ENCODE measurements at regions not wholly inside any gene's neighbourhood (a gene's known extent, or its start where the extent isn't known, plus 50 kb on each side); places are given as distances from the start of the nearest gene placed in this dataset.

DNA sequence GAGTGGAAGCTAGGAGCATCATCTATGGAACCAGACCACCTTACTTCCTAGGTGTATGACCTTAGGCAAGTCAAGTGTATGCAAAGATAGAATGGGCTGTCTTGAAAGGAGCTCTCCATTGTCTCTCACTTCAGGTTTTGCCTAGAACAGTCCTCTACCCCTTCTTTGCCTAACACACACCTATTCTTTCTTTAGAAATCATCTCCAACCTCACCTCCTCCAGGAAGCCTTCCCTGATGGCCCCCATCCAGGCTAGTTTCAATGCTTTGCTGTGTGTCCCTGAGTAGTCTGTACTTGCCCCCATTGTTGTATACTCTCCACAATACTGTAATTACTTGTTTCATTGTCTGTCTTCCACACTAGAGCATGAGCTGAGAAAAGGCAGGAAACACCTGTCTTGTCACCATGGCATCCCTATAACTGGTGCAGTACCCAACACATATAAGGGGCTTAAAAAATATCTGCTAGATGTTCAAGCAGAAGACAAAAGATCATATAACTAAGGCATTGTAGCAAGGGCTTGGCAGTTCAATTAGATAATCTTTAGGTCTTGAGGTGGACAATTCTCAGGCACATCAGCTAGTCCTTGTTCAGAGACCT lies 83.0 kb downstream of the RRAGC start:
- no peak overlapping the region for H3K4ac ChIP-seq (ENCODE audit: low read depth, low read length)
- H3K18ac ChIP-seq (ENCODE audit: low read length), result no peak overlapping the region
- H3K27ac ChIP-seq (ENCODE audit: low read depth, low read length), result no peak overlapping the region
- no peak overlapping the region for H3K23ac ChIP-seq (ENCODE audit: low read length)
- no peaks in the 10 kb centered on the region for H3K36me3 ChIP-seq (ENCODE audit: control insufficient read depth, insufficient read depth, low read length)
- H3K79me2 ChIP-seq (ENCODE audit: control insufficient read depth, insufficient read depth, low read length), result no peaks in the 10 kb centered on the region
- H3K4me1 ChIP-seq (ENCODE audit: control insufficient read depth, low read depth, low read length), result no peaks in the 10 kb centered on the region
- no peak overlapping the region for H2BK5ac ChIP-seq (ENCODE audit: low read length)
- H3K4me2 ChIP-seq (ENCODE audit: low read length), result no peak overlapping the region
- no peak overlapping the region for H4K8ac ChIP-seq (ENCODE audit: low read depth, low read length)
- DNase-seq, result no peak
- H3K27me3 ChIP-seq (ENCODE audit: insufficient read depth, low read length, poor library complexity), result no peaks in the 10 kb centered on the region
- H2BK120ac ChIP-seq (ENCODE audit: low read depth, low read length), result no peak overlapping the region
- no peak overlapping the region for H3K9ac ChIP-seq (ENCODE audit: low read length)
- H3K4me3 ChIP-seq (ENCODE audit: low read length), result no peak overlapping the region
- H3K56ac ChIP-seq (ENCODE audit: low read length), result no peak overlapping the region
- no peak overlapping the region for H2BK15ac ChIP-seq (replicated peaks; ENCODE audit: low read depth)
- H2AK5ac ChIP-seq (ENCODE audit: low read length), result no peak overlapping the region
- no peaks in the 10 kb centered on the region for H3K79me1 ChIP-seq (ENCODE audit: low read length)
- H4K5ac ChIP-seq (ENCODE audit: low read length), result no peak overlapping the region

DNA sequence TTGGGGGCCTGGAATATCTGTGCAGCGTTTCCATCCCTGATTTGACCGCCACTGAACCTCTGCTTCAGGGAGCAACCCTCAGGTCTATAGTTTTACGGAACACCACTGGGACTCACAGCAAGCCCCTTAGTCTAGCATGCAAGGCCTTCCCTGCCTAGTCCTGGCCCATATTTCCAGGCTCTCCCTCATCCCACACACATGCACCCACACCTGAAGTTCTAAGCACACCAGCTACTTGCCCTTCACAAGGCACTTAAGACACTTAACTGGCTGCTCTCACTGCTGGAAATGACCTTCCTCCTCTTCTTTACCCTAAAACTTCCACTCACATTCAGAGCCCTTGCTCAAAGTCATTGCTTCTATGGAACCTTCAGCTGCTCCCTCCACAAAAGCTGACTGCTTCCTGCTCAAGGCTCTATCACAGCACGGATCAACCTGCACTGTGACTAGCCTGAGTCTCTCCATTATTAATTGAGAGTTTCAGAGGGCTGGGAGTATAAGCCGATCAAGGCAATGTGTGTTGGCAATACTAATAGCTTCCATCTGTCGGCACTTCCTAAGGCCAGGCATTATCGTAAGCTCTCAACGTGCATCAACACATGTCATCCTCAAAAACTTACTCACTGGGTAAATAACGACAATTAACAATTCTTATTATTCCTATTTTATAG lies 84.3 kb downstream of the RRAGC start:
- H3K27ac ChIP-seq (ENCODE audit: low read depth, low read length), result no peak overlapping the region
- no peak overlapping the region for H3K23ac ChIP-seq (ENCODE audit: low read length)
- no CpG with 5 or more reads among the region's 9 CpGs for WGBS (ENCODE audit: extremely low coverage, insufficient coverage, low lambda C conversion rate)
- H2BK15ac ChIP-seq (replicated peaks; ENCODE audit: low read depth), result no peak overlapping the region
- H3K4me2 ChIP-seq (ENCODE audit: low read length), result no peak overlapping the region
- no peak overlapping the region for H3K4ac ChIP-seq (ENCODE audit: low read depth, low read length)
- H3K9ac ChIP-seq (ENCODE audit: low read length), result no peak overlapping the region
- no peak for DNase-seq
- no peaks in the 10 kb centered on the region for H3K4me1 ChIP-seq (ENCODE audit: control insufficient read depth, low read depth, low read length)
- no peak overlapping the region for H3K56ac ChIP-seq (ENCODE audit: low read length)
- no peaks in the 10 kb centered on the region for H3K36me3 ChIP-seq (ENCODE audit: control insufficient read depth, insufficient read depth, low read length)
- H2BK5ac ChIP-seq (ENCODE audit: low read length), result no peak overlapping the region
- no peak overlapping the region for H3K18ac ChIP-seq (ENCODE audit: low read length)
- no peaks in the 10 kb centered on the region for H3K79me2 ChIP-seq (ENCODE audit: control insufficient read depth, insufficient read depth, low read length)
- no peaks in the 10 kb centered on the region for H3K79me1 ChIP-seq (ENCODE audit: low read length)
- no peak overlapping the region for H4K8ac ChIP-seq (ENCODE audit: low read depth, low read length)
- no peak overlapping the region for H4K5ac ChIP-seq (ENCODE audit: low read length)
- H2BK120ac ChIP-seq (ENCODE audit: low read depth, low read length), result no peak overlapping the region
- no peak overlapping the region for H3K4me3 ChIP-seq (ENCODE audit: low read length)
- no peaks in the 10 kb centered on the region for H3K27me3 ChIP-seq (ENCODE audit: insufficient read depth, low read length, poor library complexity)
- no peak overlapping the region for H2AK5ac ChIP-seq (ENCODE audit: low read length)

DNA sequence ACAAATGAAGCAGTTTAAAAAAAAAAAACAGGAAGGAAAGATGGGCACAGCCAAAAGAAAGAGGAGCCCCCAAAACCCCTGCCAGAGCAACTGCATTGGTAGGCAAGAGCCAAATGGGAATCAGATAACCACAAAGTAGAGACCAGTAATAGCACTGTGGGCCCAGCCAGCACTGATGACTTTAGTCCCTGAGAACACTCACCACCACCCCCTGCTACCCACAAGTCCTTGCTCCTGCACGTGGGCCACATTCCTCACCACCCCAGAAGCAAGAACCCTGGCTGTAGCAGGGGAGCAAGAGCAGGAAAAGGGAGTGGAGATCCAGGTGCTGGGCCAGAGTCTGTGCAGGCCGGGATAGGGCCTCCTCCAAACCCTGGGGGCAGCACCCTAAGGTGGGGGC lies 86.1 kb downstream of the RRAGC start:
- H3K56ac ChIP-seq (ENCODE audit: low read length), result no peak overlapping the region
- H4K5ac ChIP-seq (ENCODE audit: low read length), result no peak overlapping the region
- H2AK5ac ChIP-seq (ENCODE audit: low read length), result no peak overlapping the region
- H3K4ac ChIP-seq (ENCODE audit: low read depth, low read length), result no peak overlapping the region
- H3K27ac ChIP-seq (ENCODE audit: low read depth, low read length), result no peak overlapping the region
- H3K79me2 ChIP-seq (ENCODE audit: control insufficient read depth, insufficient read depth, low read length), result no peaks in the 10 kb centered on the region
- no peak overlapping the region for H2BK15ac ChIP-seq (replicated peaks; ENCODE audit: low read depth)
- H3K18ac ChIP-seq (ENCODE audit: low read length), result no peak overlapping the region
- H3K4me1 ChIP-seq (ENCODE audit: control insufficient read depth, low read depth, low read length), result no peaks in the 10 kb centered on the region
- no peak overlapping the region for H3K23ac ChIP-seq (ENCODE audit: low read length)
- no peaks in the 10 kb centered on the region for H3K27me3 ChIP-seq (ENCODE audit: insufficient read depth, low read length, poor library complexity)
- H4K8ac ChIP-seq (ENCODE audit: low read depth, low read length), result no peak overlapping the region
- no peak for DNase-seq
- no peaks in the 10 kb centered on the region for H3K79me1 ChIP-seq (ENCODE audit: low read length)
- H3K36me3 ChIP-seq (ENCODE audit: control insufficient read depth, insufficient read depth, low read length), result no peaks in the 10 kb centered on the region
- H3K9ac ChIP-seq (ENCODE audit: low read length), result no peak overlapping the region
- WGBS (ENCODE audit: extremely low coverage, insufficient coverage, low lambda C conversion rate), result no CpG with 5 or more reads among the region's 2 CpGs
- no peak overlapping the region for H3K4me2 ChIP-seq (ENCODE audit: low read length)
- no peak overlapping the region for H3K4me3 ChIP-seq (ENCODE audit: low read length)
- no peak overlapping the region for H2BK120ac ChIP-seq (ENCODE audit: low read depth, low read length)
- no peak overlapping the region for H2BK5ac ChIP-seq (ENCODE audit: low read length)

- Histone ChIP-seq H3K4me2 (ENCODE audit: low read length) (no peak overlapping the region), H2BK120ac (ENCODE audit: low read depth, low read length) (no peak overlapping the region), H3K18ac (ENCODE audit: low read length) (no peak overlapping the region), H3K4ac (ENCODE audit: low read depth, low read length) (no peak overlapping the region), H3K56ac (ENCODE audit: low read length) (no peak overlapping the region), H4K5ac (ENCODE audit: low read length) (no peak overlapping the region), H3K9ac (ENCODE audit: low read length) (no peak overlapping the region), H3K27ac (ENCODE audit: low read depth, low read length) (no peak overlapping the region), H2BK15ac (replicated peaks; ENCODE audit: low read depth) (no peak overlapping the region), H3K79me2 (ENCODE audit: control insufficient read depth, insufficient read depth, low read length) (no peaks in the 10 kb centered on the region), H2AK5ac (ENCODE audit: low read length) (no peak overlapping the region), H4K8ac (ENCODE audit: low read depth, low read length) (no peak overlapping the region), H3K79me1 (ENCODE audit: low read length) (no peaks in the 10 kb centered on the region), H3K4me3 (ENCODE audit: low read length) (no peak overlapping the region), H3K27me3 (ENCODE audit: insufficient read depth, low read length, poor library complexity) (no peaks in the 10 kb centered on the region), H3K4me1 (ENCODE audit: control insufficient read depth, low read depth, low read length) (no peaks in the 10 kb centered on the region), H3K23ac (ENCODE audit: low read length) (no peak overlapping the region), H3K36me3 (ENCODE audit: control insufficient read depth, insufficient read depth, low read length) (no peaks in the 10 kb centered on the region), H2BK5ac (ENCODE audit: low read length) (no peak overlapping the region)
- DNase-seq, result no peak
- no CpG with 5 or more reads among the region's 3 CpGs for WGBS (ENCODE audit: extremely low coverage, insufficient coverage, low lambda C conversion rate)
Observed at GRCh38 chr1:38772953-38773352, 86.6 kb downstream of the RRAGC start.

DNA sequence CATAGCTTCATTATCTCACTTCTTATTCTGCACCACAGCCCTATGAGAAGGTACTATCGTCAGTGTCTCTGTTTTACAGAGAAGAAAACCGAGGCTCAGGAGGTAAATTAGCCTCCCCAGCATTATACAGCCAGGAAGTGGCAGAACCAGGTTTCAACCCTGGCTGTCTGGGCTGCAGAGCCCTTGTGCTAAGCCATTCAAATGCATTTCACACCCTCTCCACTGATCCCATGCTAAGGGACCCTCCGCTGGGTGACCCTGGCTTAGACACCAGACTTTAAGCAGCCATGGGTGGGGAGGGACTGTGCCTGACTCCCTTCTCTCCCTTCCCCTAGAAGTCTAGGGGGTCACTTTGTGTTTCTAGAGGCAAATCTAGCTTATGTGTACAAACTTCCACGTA lies 87.5 kb downstream of the RRAGC start:
- no peak overlapping the region for H2BK5ac ChIP-seq (ENCODE audit: low read length)
- H3K9ac ChIP-seq (ENCODE audit: low read length), result no peak overlapping the region

More for the DNA sequence above, 87.5 kb downstream of the RRAGC start:
- Histone ChIP-seq H3K79me1 (ENCODE audit: low read length) (no peaks in the 10 kb centered on the region), H3K27me3 (ENCODE audit: insufficient read depth, low read length, poor library complexity) (no peaks in the 10 kb centered on the region), H3K18ac (ENCODE audit: low read length) (no peak overlapping the region), H3K23ac (ENCODE audit: low read length) (no peak overlapping the region), H3K36me3 (ENCODE audit: control insufficient read depth, insufficient read depth, low read length) (no peaks in the 10 kb centered on the region), H2BK15ac (replicated peaks; ENCODE audit: low read depth) (no peak overlapping the region), H3K4me2 (ENCODE audit: low read length) (no peak overlapping the region), H3K56ac (ENCODE audit: low read length) (no peak overlapping the region), H3K27ac (ENCODE audit: low read depth, low read length) (no peak overlapping the region), H2BK120ac (ENCODE audit: low read depth, low read length) (no peak overlapping the region), H4K8ac (ENCODE audit: low read depth, low read length) (no peak overlapping the region), H3K4me1 (ENCODE audit: control insufficient read depth, low read depth, low read length) (no peaks in the 10 kb centered on the region), H3K4me3 (ENCODE audit: low read length) (no peak overlapping the region), H3K79me2 (ENCODE audit: control insufficient read depth, insufficient read depth, low read length) (no peaks in the 10 kb centered on the region), H4K5ac (ENCODE audit: low read length) (no peak overlapping the region), H3K4ac (ENCODE audit: low read depth, low read length) (no peak overlapping the region), H2AK5ac (ENCODE audit: low read length) (no peak overlapping the region)
- no CpG with 5 or more reads among the region's 4 CpGs for WGBS (ENCODE audit: extremely low coverage, insufficient coverage, low lambda C conversion rate)
- no peak for DNase-seq
